ENCODE measurements at regions not wholly inside any gene's neighbourhood (a gene's known extent, or its start where the extent isn't known, plus 50 kb on each side); places are given as distances from the start of the nearest gene placed in this dataset.

- no peak for TF ChIP-seq CTCF (IDR thresholded peaks at IDR 0.05)
- TF ChIP-seq POLR2AphosphoS5 (IDR thresholded peaks at IDR 0.05; ENCODE audit: insufficient read depth in 1 of 2, low read depth in 1 of 2), result no peak
Measured at GRCh38 chr13:103931331-103931845, 865.2 kb upstream of the SLC10A2 start.

Measured in vagina (tissue), 2 donors.